GM23338 (cell line): ENCODE measurements at regions not wholly inside any gene's neighbourhood (a gene's known extent, or its start where the extent isn't known, plus 50 kb on each side); places are given as distances from the start of the nearest gene placed in this dataset.

Experiments
- EZH2phosphoT487 ChIP-seq: fragments of 200-600 bp; sonication (generic); IDR thresholded peaks from one replicate; pipeline ENCODE4 v1.8.1; 2018; ENCODE audit warnings: antibody characterized with exemption; ENCODE audit not compliant: unreplicated experiment
- ZNF114 ChIP-seq: fragments of 250-450 bp; sonication (Bioruptor Pico); IDR thresholded peaks from 2 replicates; pipeline ENCODE4 v1.5.0; 2020; ENCODE audit warnings: mild to moderate bottlenecking, moderate library complexity
- TF ChIP-seq, protein P1 (sequence below), 2 experiments: fragments of 200-600 bp in 1 of 2; sonication (generic) in 1 of 2; conservative IDR thresholded peaks; 2 replicates each; pipeline versions ENCODE4 v1.5.1 to v1.6.1; 2016 to 2017; ENCODE audit warnings: antibody characterized with exemption in 2 of 2, low read depth in 2 of 2, mild to moderate bottlenecking in 2 of 2, moderate library complexity in 1 of 2

GRCh38 chr1:29498126-29499103, 262.1 kb downstream of the PTPRU start:
- no peak for TF ChIP-seq EZH2phosphoT487
- no peak for TF ChIP-seq ZNF114 (CRISPR knock-in tag)
- TF ChIP-seq, protein P1, sequence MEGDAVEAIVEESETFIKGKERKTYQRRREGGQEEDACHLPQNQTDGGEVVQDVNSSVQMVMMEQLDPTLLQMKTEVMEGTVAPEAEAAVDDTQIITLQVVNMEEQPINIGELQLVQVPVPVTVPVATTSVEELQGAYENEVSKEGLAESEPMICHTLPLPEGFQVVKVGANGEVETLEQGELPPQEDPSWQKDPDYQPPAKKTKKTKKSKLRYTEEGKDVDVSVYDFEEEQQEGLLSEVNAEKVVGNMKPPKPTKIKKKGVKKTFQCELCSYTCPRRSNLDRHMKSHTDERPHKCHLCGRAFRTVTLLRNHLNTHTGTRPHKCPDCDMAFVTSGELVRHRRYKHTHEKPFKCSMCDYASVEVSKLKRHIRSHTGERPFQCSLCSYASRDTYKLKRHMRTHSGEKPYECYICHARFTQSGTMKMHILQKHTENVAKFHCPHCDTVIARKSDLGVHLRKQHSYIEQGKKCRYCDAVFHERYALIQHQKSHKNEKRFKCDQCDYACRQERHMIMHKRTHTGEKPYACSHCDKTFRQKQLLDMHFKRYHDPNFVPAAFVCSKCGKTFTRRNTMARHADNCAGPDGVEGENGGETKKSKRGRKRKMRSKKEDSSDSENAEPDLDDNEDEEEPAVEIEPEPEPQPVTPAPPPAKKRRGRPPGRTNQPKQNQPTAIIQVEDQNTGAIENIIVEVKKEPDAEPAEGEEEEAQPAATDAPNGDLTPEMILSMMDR (conservative IDR thresholded peaks at IDR 0.05; ENCODE audit: low read depth in 2 of 2), result no peak
